Cardiac fibroblast (primary cell): ENCODE measurements at regions not wholly inside any gene's neighbourhood (a gene's known extent, or its start where the extent isn't known, plus 50 kb on each side); places are given as distances from the start of the nearest gene placed in this dataset.

ENCODE experiments used
- DNase-seq, 2 donors: peaks; one replicate each; pipeline versions ENCODE4 v3.0.0 to v3.0.0-alpha.2; 2010; ENCODE audit warnings: low read depth in 2 of 2
- H3K4me3 ChIP-seq, 2 donors: replicated peaks in 1 of 2; 1 replicate in 1 of 2; 2 replicates in 1 of 2; pipeline ENCODE4 v1.5.1; 2011; ENCODE audit warnings: low read depth in 2 of 2, low read length in 2 of 2, mild to moderate bottlenecking in 2 of 2, moderate library complexity in 1 of 2
- TF ChIP-seq, protein P1 (sequence below): IDR thresholded peaks from one replicate; pipeline ENCODE4 v1.5.1; 2011; ENCODE audit warnings: low read depth, mild to moderate bottlenecking, low read length, inconsistent platforms

- DNase-seq, result no peak
- H3K4me3 ChIP-seq, result no peak overlapping the region
- TF ChIP-seq, protein P1, sequence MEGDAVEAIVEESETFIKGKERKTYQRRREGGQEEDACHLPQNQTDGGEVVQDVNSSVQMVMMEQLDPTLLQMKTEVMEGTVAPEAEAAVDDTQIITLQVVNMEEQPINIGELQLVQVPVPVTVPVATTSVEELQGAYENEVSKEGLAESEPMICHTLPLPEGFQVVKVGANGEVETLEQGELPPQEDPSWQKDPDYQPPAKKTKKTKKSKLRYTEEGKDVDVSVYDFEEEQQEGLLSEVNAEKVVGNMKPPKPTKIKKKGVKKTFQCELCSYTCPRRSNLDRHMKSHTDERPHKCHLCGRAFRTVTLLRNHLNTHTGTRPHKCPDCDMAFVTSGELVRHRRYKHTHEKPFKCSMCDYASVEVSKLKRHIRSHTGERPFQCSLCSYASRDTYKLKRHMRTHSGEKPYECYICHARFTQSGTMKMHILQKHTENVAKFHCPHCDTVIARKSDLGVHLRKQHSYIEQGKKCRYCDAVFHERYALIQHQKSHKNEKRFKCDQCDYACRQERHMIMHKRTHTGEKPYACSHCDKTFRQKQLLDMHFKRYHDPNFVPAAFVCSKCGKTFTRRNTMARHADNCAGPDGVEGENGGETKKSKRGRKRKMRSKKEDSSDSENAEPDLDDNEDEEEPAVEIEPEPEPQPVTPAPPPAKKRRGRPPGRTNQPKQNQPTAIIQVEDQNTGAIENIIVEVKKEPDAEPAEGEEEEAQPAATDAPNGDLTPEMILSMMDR, result no peak
Observed at GRCh38 chrX:112910418-112910817, 69.8 kb upstream of the AMOT start.

- DNase-seq, result no peak
- H3K4me3 ChIP-seq, result no peak overlapping the region
- TF ChIP-seq, protein P1, result no peak
Observed at GRCh38 chrX:112901869-112902725, 61.5 kb upstream of the AMOT start.

- H3K4me3 ChIP-seq, result no peak overlapping the region
- TF ChIP-seq, protein P1, result no peak
- no peak for DNase-seq
Observed at GRCh38 chrX:112896051-112896450, 55.4 kb upstream of the AMOT start.
